Hepatocyte (in vitro differentiated cells): ENCODE measurements at regions not wholly inside any gene's neighbourhood (a gene's known extent, or its start where the extent isn't known, plus 50 kb on each side); places are given as distances from the start of the nearest gene placed in this dataset.

ENCODE experiments used
- CTCF ChIP-seq: fragments of 200-600 bp; sonication (generic); IDR thresholded peaks from 2 replicates; pipeline ENCODE4 v1.5.1; 2016; ENCODE audit warnings: antibody characterized with exemption, mild to moderate bottlenecking; ENCODE audit not compliant: poor library complexity
- EZH2 ChIP-seq: fragments of 200-600 bp; sonication (generic); IDR thresholded peaks from 2 replicates; pipeline ENCODE4 v1.6.1; 2016; ENCODE audit warnings: antibody characterized with exemption, mild to moderate bottlenecking, borderline replicate concordance

DNA sequence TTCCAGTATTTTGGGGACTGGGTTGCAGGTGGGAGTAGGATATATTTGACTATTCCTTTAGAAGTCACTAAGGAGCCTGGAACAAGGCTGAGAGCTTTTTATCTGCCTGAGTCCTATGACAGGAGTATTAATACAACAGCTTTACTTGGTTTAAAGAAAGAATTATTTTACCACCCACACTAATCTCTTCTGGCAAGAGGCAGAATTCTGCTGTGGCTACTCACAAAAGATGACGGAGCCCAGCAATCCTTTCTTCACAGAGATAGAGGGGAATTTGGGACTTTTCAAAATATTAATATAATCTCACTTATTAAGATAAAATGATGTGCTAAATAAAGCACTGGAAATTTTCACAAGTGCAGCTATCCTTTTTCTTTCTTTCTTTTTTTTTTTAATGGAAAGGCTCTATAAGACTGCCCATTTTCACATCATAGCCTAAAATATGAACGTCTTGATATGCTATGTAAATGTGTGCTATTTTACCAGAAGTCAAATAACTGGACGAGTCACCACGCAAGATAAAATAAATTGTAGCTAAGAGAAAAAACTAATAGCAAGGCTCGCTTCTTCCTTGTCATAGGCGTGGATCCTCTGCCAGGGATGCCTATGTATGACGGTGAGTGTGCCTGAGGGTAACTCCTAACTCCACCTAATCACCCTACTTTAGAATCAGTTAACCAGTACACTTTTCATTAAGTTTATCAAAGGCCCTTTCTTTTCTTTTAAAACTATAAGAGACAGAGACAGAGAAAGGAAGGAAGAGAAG lies 76.3 kb downstream of the ZNF608 start:
- TF ChIP-seq CTCF (no peak), EZH2 (no peak)
